Naive thymus-derived CD8-positive, alpha-beta T cell (primary cell): ENCODE measurements at regions not wholly inside any gene's neighbourhood (a gene's known extent, or its start where the extent isn't known, plus 50 kb on each side); places are given as distances from the start of the nearest gene placed in this dataset.
"Not testable (repeated sequence)": the region's sequence is repeated elsewhere in the genome, so short reads cannot be mapped to it uniquely, and the experiment has no call there.

Experiments
- ATAC-seq, 2 donors: fragments of 150-1000 bp; cut with Tn5 transposase in 1 of 2; sonication (Bioruptor Pico), chemical (Tn5 transposase) in 1 of 2; 1 replicate in 1 of 2; 2 replicates in 1 of 2; pipeline ENCODE4 v1.10.0; 2021; ENCODE audit warnings: mild to moderate bottlenecking in 2 of 2, moderate library complexity in 2 of 2
- POLR2A ChIA-PET: fragments of 350-600 bp; sonication (Branson Sonifier 250); formaldehyde crosslinking; loops from one replicate; lab custom pipeline; 2021; ENCODE audit warnings: antibody characterized with exemption; lab: Charles Lee
- DNase-seq, 10 donors: peaks; one replicate each; pipeline versions ENCODE4 v3.0.0 to v3.0.0-alpha.2; 2020 to 2022
- H3K27ac Mint-ChIP-seq, 10 donors: one replicate each; pipeline ENCODE4 v1.8.0; 2020 to 2022; ENCODE audit warnings: mild to moderate bottlenecking in 10 of 10, mixed read lengths in 10 of 10, moderate library complexity in 4 of 10, inconsistent platforms in 1 of 10
- H3K27me3 Mint-ChIP-seq, 5 donors: one replicate each; pipeline ENCODE4 v1.8.0; 2021 to 2022; ENCODE audit warnings: mixed read lengths in 5 of 5
- H3K36me3 Mint-ChIP-seq, 3 donors: one replicate each; pipeline ENCODE4 v1.8.0; 2020 to 2022; ENCODE audit warnings: mixed read lengths in 3 of 3, mild to moderate bottlenecking in 2 of 3, inconsistent platforms in 1 of 3
- H3K4me1 Mint-ChIP-seq, 4 donors: one replicate each; pipeline ENCODE4 v1.8.0; 2021 to 2022; ENCODE audit warnings: mixed read lengths in 4 of 4
- H3K4me3 Mint-ChIP-seq, 10 donors: one replicate each; pipeline ENCODE4 v1.8.0; 2020 to 2022; ENCODE audit warnings: mild to moderate bottlenecking in 10 of 10, mixed read lengths in 10 of 10, moderate library complexity in 6 of 10, inconsistent platforms in 1 of 10
- H3K9me3 Mint-ChIP-seq, 9 donors: one replicate each; pipeline ENCODE4 v1.8.0; 2020 to 2022; ENCODE audit warnings: mixed read lengths in 9 of 9, mild to moderate bottlenecking in 3 of 9, inconsistent platforms in 1 of 9, moderate library complexity in 1 of 9

DNA sequence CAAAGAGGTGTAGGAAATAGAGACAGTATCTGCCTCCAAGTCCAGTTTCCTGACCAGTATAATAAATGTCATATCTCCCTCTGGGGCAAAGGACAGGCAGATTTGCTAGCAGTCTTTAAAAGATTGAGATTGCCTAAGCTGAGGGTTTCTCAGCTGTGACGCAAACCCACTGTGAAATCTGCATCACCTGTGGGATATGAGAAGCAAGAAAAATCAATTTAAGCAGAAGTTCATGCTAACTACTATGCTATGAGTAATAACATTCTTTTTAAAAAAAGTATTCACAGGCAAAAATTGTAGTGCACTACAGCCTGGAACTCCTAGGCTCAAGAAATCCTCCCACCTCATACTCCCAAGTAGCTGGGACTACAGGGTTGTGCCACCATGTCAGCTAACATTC is 168.1 kb upstream of the POC5 start:
- ATAC-seq (no peak), DNase-seq (no peak)
- Mint-ChIP-seq H3K27me3 (peaks cover 0 to 4% (median 0%) of the 10 kb centered on the region in 5 donors), H3K36me3 (peaks cover 0 to 5% (median 0%) of the 10 kb centered on the region in 3 donors), H3K4me3 (no peak overlapping the region), H3K9me3 (peaks cover 0 to 9% (median 5%) of the 10 kb centered on the region in 9 donors), H3K27ac (no peak overlapping the region), H3K4me1 (no peaks in the 10 kb centered on the region)
- POLR2A ChIA-PET = no interaction called here

DNA sequence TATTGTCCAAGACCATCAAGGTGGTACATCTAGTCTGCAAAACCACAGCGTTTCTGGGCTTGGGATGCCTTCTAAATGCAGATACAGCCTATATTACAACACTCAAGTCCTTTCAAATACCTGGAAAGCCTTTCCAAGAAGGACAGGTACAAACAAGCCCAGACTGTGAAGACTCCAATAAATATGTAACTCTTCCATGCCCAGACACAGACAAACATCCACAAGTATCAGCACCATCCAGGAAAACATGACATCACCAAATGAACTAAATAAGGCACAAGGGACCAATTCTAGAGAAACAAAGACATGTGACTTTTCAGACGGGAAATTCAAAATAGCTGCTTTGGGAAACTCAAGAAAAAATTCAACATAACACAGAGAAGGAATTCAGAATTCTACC is 152.7 kb upstream of the POC5 start:
- no peaks in the 10 kb centered on the region for H3K36me3 Mint-ChIP-seq
- H3K4me3 Mint-ChIP-seq = no peak overlapping the region
- H3K27me3 Mint-ChIP-seq = peaks cover 14 to 51% (median 20%) of the 10 kb centered on the region in 5 donors
- peaks cover 0 to 12% (median 0%) of the 10 kb centered on the region in 9 donors for H3K9me3 Mint-ChIP-seq
- H3K27ac Mint-ChIP-seq = no peak overlapping the region
- no peaks in the 10 kb centered on the region for H3K4me1 Mint-ChIP-seq
- ATAC-seq = no peak
- POLR2A ChIA-PET = no interaction called here
- DNase-seq = no peak

GRCh38 chr5:75862872-75863271 is 145.6 kb upstream of the POC5 start:
- POLR2A ChIA-PET = no interaction called here
- Mint-ChIP-seq H3K4me3 (no peak overlapping the region), H3K27me3 (peaks cover 17 to 59% (median 27%) of the 10 kb centered on the region in 5 donors), H3K36me3 (no peaks in the 10 kb centered on the region), H3K27ac (no peak overlapping the region), H3K9me3 (peaks cover 0 to 3% (median 0%) of the 10 kb centered on the region in 9 donors), H3K4me1 (no peaks in the 10 kb centered on the region)
- no peak for ATAC-seq
- no peak for DNase-seq

DNA sequence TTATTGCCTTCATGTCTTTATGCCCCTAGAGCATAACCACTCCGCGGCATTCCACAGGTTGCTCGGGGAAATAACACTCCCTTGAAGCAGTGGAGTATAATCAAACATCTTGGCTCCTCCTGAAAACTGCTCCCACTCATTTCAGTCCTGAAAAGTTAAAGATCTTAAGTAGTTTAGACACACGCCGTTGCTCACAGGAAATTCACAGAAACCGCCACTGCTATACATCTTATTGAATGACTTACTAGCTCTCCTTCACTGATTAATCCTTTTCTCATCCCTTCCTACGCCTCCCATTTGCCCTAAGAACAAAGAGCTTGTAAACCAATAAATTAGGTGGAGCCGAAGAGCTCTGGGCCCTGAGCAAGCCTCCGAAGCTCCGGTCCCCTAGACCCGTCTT is 142.4 kb upstream of the POC5 start:
- ATAC-seq, POLR2A ChIA-PET, H3K9me3 Mint-ChIP-seq, DNase-seq, H3K4me3 Mint-ChIP-seq, H3K4me1 Mint-ChIP-seq, H3K36me3 Mint-ChIP-seq, H3K27ac Mint-ChIP-seq: not testable (repeated sequence)
- H3K27me3 Mint-ChIP-seq = peaks cover 13 to 41% (median 15%) of the 10 kb centered on the region in 5 donors

DNA sequence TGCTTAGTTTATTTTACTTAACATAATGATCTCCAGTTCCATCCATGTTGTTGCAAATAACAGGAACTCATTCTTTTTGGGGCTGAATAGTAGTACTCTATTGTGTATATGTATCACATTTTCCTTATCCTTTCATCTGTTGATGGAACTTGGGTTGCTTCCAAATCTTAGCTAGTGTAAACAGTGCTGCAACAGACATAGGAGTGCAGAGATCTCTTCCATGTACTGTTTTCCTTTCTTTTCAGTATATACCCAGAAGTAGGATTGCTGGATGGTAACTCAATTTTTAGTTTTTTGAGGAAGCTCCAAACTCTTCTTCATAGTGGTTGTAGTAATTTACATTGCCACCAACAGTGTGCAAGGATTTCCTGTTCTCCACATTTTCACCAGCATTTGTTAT is 138.8 kb upstream of the POC5 start:
- no peaks in the 10 kb centered on the region for H3K36me3 Mint-ChIP-seq
- H3K4me3 Mint-ChIP-seq = no peak overlapping the region
- H3K4me1 Mint-ChIP-seq = no peaks in the 10 kb centered on the region
- POLR2A ChIA-PET = no interaction called here
- no peak overlapping the region for H3K27ac Mint-ChIP-seq
- DNase-seq = no peak
- no peak for ATAC-seq
- peaks cover 11 to 45% (median 20%) of the 10 kb centered on the region in 5 donors for H3K27me3 Mint-ChIP-seq
- peaks cover 0 to 3% (median 0%) of the 10 kb centered on the region in 9 donors for H3K9me3 Mint-ChIP-seq

- Mint-ChIP-seq H3K27me3 (peaks cover 8 to 27% (median 18%) of the 10 kb centered on the region in 5 donors), H3K4me1 (peaks cover 0 to 24% (median 0%) of the 10 kb centered on the region in 4 donors), H3K4me3 (no peak overlapping the region), H3K36me3 (no peaks in the 10 kb centered on the region), H3K9me3 (no peaks in the 10 kb centered on the region), H3K27ac (no peak overlapping the region)
- no peak for ATAC-seq
- DNase-seq = no peak
- POLR2A ChIA-PET = no interaction called here
Observed at GRCh38 chr5:75848077-75848476, 130.8 kb upstream of the POC5 start.

DNA sequence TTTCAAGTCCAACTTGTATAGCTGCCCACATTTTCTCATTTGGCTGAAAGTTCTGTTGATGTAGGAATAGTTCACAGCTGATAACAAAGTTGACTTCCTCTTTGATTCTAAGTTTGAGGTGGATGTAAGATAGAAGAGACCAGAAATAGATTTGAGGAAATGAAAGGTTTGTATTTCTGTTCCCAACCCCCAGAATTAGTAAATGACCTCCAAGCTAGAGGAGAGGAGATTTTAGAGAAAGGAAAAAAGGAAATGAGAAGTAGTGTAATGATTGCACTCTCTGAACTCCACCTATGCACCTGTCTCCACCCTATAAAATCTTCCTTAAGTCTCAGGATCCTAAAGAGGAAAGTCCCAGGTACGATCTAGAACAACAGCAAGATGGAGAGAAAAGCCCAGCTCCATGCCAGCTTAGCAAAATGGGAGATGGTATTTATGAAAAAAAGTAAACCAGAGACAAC is 130.4 kb upstream of the POC5 start:
- Mint-ChIP-seq H3K4me3 (no peak overlapping the region), H3K27me3 (peaks cover 6 to 27% (median 19%) of the 10 kb centered on the region in 5 donors), H3K9me3 (peaks cover 0 to 2% (median 0%) of the 10 kb centered on the region in 9 donors), H3K4me1 (peaks cover 0 to 24% (median 0%) of the 10 kb centered on the region in 4 donors), H3K27ac (no peak overlapping the region), H3K36me3 (no peaks in the 10 kb centered on the region)
- POLR2A ChIA-PET = no interaction called here
- no peak for DNase-seq
- no peak for ATAC-seq

DNA sequence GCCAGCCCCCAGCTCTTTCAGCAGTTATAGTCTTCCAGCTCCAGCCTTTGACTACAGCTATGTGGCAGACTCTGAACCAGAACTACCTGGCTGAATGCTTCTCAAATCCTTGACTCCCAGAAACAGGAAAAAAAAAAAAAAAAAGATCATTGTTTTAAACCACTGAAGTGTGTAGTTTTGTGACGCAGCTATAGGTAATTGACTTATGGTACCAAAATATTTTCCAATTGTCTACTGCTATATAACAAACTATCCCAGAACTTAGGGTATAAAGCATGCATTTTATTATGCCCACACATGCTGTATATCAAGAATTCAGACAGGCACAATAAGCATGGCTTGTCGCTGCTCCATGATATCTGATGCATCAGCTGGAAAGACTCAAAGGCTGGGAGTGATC is 127.1 kb upstream of the POC5 start:
- DNase-seq (no peak), ATAC-seq (no peak)
- H3K27ac Mint-ChIP-seq = peak overlapping the region in 1 of 10 donors; percentile 80
- POLR2A ChIA-PET = no interaction called here
- no peaks in the 10 kb centered on the region for H3K36me3 Mint-ChIP-seq
- peaks cover 2 to 22% (median 18%) of the 10 kb centered on the region in 5 donors for H3K27me3 Mint-ChIP-seq
- peaks cover 0 to 24% (median 0%) of the 10 kb centered on the region in 4 donors for H3K4me1 Mint-ChIP-seq
- H3K4me3 Mint-ChIP-seq = no peak overlapping the region
- H3K9me3 Mint-ChIP-seq = peaks cover 0 to 17% (median 3%) of the 10 kb centered on the region in 9 donors

DNA sequence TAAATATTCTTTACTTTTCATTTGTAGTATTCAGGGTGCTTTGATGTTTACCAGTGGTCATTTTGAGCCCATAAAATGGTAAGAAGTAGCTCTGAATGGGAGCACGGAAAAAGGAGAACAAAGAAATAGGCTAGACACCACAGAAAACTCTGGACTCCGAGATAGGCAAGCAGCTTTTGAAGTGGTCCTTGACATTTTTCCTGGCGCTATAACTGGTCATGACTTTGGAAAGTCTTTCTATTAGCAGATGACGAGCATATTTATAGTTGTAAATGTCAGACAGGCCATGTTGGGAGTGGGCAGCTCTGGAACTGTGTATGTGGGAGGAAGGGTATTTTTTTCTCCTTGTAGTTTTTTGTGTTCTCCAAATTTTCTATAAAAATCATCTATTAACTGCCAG is 126.1 kb upstream of the POC5 start:
- POLR2A ChIA-PET = no interaction called here
- H3K4me3 Mint-ChIP-seq = no peak overlapping the region
- no peak for DNase-seq
- H3K36me3 Mint-ChIP-seq = no peaks in the 10 kb centered on the region
- H3K4me1 Mint-ChIP-seq = peaks cover 0 to 19% (median 0%) of the 10 kb centered on the region in 4 donors
- peaks cover 0 to 17% (median 3%) of the 10 kb centered on the region in 9 donors for H3K9me3 Mint-ChIP-seq
- no peak for ATAC-seq
- peaks cover 0 to 22% (median 18%) of the 10 kb centered on the region in 5 donors for H3K27me3 Mint-ChIP-seq
- no peak overlapping the region for H3K27ac Mint-ChIP-seq

GRCh38 chr5:75839547-75839946 is 122.3 kb upstream of the POC5 start:
- Mint-ChIP-seq H3K36me3 (no peaks in the 10 kb centered on the region), H3K27me3 (peaks cover 0 to 18% (median 11%) of the 10 kb centered on the region in 5 donors), H3K9me3 (peaks cover 0 to 17% (median 5%) of the 10 kb centered on the region in 9 donors), H3K27ac (no peak overlapping the region), H3K4me3 (no peak overlapping the region), H3K4me1 (peaks cover 0 to 5% (median 0%) of the 10 kb centered on the region in 4 donors)
- ATAC-seq (no peak), DNase-seq (no peak)
- POLR2A ChIA-PET = no interaction called here

- DNase-seq (no peak), ATAC-seq (no peak)
- Mint-ChIP-seq H3K9me3 (peaks cover 0 to 13% (median 5%) of the 10 kb centered on the region in 9 donors), H3K4me1 (peaks cover 0 to 5% (median 0%) of the 10 kb centered on the region in 4 donors), H3K27me3 (peaks cover 0 to 22% (median 5%) of the 10 kb centered on the region in 5 donors), H3K36me3 (no peaks in the 10 kb centered on the region), H3K27ac (no peak overlapping the region), H3K4me3 (no peak overlapping the region)
- POLR2A ChIA-PET = no interaction called here
Observed at GRCh38 chr5:75837258-75837841, 120.1 kb upstream of the POC5 start.

- POLR2A ChIA-PET = no interaction called here
- Mint-ChIP-seq H3K4me1 (no peaks in the 10 kb centered on the region), H3K27ac (no peak overlapping the region), H3K4me3 (no peak overlapping the region), H3K36me3 (no peaks in the 10 kb centered on the region), H3K9me3 (peaks cover 0 to 4% (median 0%) of the 10 kb centered on the region in 9 donors), H3K27me3 (peaks cover 3 to 15% (median 7%) of the 10 kb centered on the region in 5 donors)
- ATAC-seq = no peak
- no peak for DNase-seq
Observed at GRCh38 chr5:75831561-75831960, 114.3 kb upstream of the POC5 start.

- no peak for DNase-seq
- POLR2A ChIA-PET = interaction anchor here (0.6 kb wide), 1 partner anchor 691 kb away, joined by 3 read pairs; no protein-coding TSS in a partner anchor
Observed at GRCh38 chr5:75828029-75828428, 110.8 kb upstream of the POC5 start.

More at GRCh38 chr5:75828029-75828428, 110.8 kb upstream of the POC5 start:
- Mint-ChIP-seq H3K9me3 (no peaks in the 10 kb centered on the region), H3K4me1 (no peaks in the 10 kb centered on the region), H3K36me3 (no peaks in the 10 kb centered on the region), H3K27me3 (peaks cover 0 to 6% (median 4%) of the 10 kb centered on the region in 5 donors), H3K27ac (no peak overlapping the region), H3K4me3 (no peak overlapping the region)
- no peak for ATAC-seq
